ENCODE measurements at regions not wholly inside any gene's neighbourhood (a gene's known extent, or its start where the extent isn't known, plus 50 kb on each side); places are given as distances from the start of the nearest gene placed in this dataset.

DNA sequence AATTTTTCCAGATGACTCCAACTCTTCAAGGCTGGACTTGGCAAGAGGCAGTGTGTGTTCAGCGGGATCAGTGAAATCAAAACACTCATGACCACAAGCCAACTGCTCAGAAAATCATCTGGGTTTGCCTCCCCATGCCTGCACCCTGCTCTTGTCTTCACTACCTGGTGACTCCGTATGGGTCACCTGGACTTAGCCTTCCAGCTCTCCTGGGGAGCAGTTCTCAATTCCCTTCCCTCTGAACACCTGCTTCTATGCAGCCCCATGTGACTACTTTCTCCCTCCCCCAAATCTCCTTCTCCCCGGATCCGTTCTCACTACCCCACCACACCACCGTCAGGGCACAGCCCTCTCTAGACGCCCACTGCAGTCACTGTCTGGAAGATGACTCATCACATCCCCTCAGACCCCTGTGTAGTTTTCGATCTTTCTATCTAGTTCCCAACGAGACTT lies 130.2 kb upstream of the ID2 start:
- H3K27me3 ChIP-seq = no peaks in the 10 kb centered on the region
- WGBS, 2 donors = 66 to 68% methylated on average over 8 of the region's 8 CpGs
- no peaks in the 10 kb centered on the region for H3K36me3 ChIP-seq
- H3K27ac ChIP-seq = no peak overlapping the region
- no peaks in the 10 kb centered on the region for H3K4me1 ChIP-seq
- intact Hi-C loops (cut with DNase I) = no loop called here
- H3K9me3 ChIP-seq = no peaks in the 10 kb centered on the region
- no peak for TF ChIP-seq POLR2A (IDR thresholded peaks at IDR 0.05)
- TF ChIP-seq, protein P1, sequence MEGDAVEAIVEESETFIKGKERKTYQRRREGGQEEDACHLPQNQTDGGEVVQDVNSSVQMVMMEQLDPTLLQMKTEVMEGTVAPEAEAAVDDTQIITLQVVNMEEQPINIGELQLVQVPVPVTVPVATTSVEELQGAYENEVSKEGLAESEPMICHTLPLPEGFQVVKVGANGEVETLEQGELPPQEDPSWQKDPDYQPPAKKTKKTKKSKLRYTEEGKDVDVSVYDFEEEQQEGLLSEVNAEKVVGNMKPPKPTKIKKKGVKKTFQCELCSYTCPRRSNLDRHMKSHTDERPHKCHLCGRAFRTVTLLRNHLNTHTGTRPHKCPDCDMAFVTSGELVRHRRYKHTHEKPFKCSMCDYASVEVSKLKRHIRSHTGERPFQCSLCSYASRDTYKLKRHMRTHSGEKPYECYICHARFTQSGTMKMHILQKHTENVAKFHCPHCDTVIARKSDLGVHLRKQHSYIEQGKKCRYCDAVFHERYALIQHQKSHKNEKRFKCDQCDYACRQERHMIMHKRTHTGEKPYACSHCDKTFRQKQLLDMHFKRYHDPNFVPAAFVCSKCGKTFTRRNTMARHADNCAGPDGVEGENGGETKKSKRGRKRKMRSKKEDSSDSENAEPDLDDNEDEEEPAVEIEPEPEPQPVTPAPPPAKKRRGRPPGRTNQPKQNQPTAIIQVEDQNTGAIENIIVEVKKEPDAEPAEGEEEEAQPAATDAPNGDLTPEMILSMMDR (IDR thresholded peaks at IDR 0.05) = no peak
- no peak for DNase-seq
- no peak overlapping the region for H3K4me3 ChIP-seq

DNA sequence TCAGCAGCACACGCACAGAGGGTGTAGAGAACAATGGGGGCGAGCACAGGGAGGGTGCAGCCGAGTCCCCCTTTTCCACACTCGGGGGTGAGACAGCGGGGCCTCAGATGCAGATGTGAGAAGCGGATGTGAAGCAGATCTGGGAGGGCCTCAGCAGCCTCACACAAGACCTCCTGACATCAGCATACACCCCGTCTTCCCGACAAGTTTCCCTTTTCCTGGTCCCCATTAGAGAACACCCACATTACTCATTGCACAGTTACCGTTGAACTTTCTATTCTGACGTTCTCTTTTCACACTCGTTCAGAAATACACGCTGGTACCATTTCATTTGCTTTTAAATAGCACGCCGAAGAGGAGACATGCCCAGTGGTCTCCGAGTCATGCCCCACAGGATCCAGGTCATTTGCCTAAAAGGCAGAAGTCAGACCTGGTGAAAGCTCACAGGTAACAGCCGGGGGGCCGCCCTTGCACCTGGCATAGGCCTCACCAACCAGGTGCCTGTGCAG lies 129.5 kb upstream of the ID2 start:
- DNase-seq = no peak
- no peak overlapping the region for H3K4me3 ChIP-seq
- intact Hi-C loops (cut with DNase I) = no loop called here
- no peaks in the 10 kb centered on the region for H3K9me3 ChIP-seq
- TF ChIP-seq, protein P1 (IDR thresholded peaks at IDR 0.05) = no peak
- no peak for TF ChIP-seq POLR2A (IDR thresholded peaks at IDR 0.05)
- H3K36me3 ChIP-seq = no peaks in the 10 kb centered on the region
- H3K27ac ChIP-seq = no peak overlapping the region
- WGBS, 2 donors = 84 to 89% methylated on average over 13 to 17 of the region's 17 CpGs
- H3K27me3 ChIP-seq = no peaks in the 10 kb centered on the region
- no peaks in the 10 kb centered on the region for H3K4me1 ChIP-seq

DNA sequence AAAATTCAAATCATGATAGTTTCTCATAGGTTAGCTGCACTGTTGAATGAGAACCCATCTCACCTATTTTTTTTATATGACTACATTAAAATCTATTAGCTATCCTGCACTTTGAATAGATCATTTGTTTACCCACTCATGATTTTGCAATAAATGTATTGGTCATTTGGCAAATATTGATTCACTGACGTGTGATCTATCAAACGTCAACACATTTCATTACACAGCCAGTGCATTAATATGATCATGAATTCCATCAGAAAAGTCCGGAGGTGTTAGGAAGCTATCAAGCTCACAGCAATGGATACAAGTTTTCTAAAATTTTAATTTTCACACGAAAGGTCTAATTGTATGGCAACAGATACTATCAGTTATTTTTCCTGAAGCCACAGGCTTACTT lies 128.2 kb upstream of the ID2 start:
- Histone ChIP-seq H3K4me1 (no peaks in the 10 kb centered on the region), H3K9me3 (no peaks in the 10 kb centered on the region), H3K36me3 (no peaks in the 10 kb centered on the region), H3K27ac (no peak overlapping the region), H3K4me3 (no peak overlapping the region), H3K27me3 (no peaks in the 10 kb centered on the region)
- WGBS, 2 donors = 74 to 85% methylated on average over 4 of the region's 4 CpGs
- TF ChIP-seq POLR2A (IDR thresholded peaks at IDR 0.05) = no peak
- TF ChIP-seq, protein P1 (IDR thresholded peaks at IDR 0.05) = no peak
- no peak for DNase-seq
- intact Hi-C loops (cut with DNase I) = no loop called here

DNA sequence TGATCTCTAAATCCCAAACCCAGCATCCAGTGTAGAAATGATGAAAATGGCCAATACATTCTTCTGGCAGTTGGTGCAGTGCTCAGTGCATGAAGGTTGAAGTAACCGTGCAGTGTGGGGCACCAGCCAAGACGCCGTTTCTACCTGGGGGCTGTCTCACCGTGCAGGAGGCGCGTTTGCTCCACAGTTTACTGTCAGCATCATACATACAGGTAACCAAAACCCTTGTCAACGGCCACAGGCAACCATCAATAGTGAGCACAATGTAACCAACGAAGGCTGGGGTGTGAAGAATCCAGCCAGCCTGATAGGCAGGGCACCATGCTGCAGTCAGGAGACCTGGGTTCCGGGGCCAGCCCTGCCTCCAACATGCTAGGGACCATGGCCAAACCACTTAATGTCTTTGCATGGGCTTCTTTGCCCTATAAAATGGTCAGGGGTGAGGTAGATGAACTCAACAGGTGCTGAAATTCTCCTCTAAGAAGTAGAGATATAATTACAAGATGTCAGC lies 127.5 kb upstream of the ID2 start:
- Histone ChIP-seq H3K4me3 (no peak overlapping the region), H3K27me3 (no peaks in the 10 kb centered on the region), H3K4me1 (no peaks in the 10 kb centered on the region), H3K36me3 (no peaks in the 10 kb centered on the region), H3K9me3 (peaks cover 0 to 2% (median 0%) of the 10 kb centered on the region in 3 donors), H3K27ac (no peak overlapping the region)
- intact Hi-C loops (cut with DNase I) = no loop called here
- no peak for DNase-seq
- whole genome bisulfite sequencing, 2 donors = 89 to 93% methylated on average over 5 to 6 of the region's 9 CpGs
- TF ChIP-seq POLR2A (IDR thresholded peaks at IDR 0.05) = no peak
- TF ChIP-seq, protein P1 (IDR thresholded peaks at IDR 0.05) = no peak

DNA sequence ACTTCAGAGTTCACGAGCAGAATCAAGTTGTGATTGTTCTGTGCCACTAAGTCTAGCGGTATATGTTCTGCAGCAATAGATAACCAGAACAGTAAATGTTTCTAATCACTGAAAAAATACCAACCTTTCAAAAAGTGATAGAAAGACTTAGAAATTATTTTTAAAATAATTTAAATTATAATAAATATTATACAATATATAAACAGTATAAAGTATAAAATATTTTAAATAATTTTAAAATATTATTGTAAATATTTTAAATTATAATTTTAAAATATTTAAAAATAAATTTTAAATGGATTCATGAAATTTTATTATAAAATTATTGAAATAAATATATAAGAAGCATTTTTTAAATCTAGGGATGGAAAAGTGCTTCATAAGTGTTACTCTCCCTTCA lies 126.3 kb upstream of the ID2 start:
- no peaks in the 10 kb centered on the region for H3K36me3 ChIP-seq
- no peak for TF ChIP-seq POLR2A (IDR thresholded peaks at IDR 0.05)
- TF ChIP-seq, protein P1 (IDR thresholded peaks at IDR 0.05) = no peak
- no peak overlapping the region for H3K27ac ChIP-seq
- H3K9me3 ChIP-seq = peaks cover 0 to 11% (median 0%) of the 10 kb centered on the region in 3 donors
- H3K27me3 ChIP-seq = no peaks in the 10 kb centered on the region
- WGBS, 2 donors = 82 to 100% methylated on average over 2 of the region's 2 CpGs
- DNase-seq = no peak
- no peaks in the 10 kb centered on the region for H3K4me1 ChIP-seq
- intact Hi-C loops (cut with DNase I) = no loop called here
- H3K4me3 ChIP-seq = no peak overlapping the region
